ENCODE measurements at regions not wholly inside any gene's neighbourhood (a gene's known extent, or its start where the extent isn't known, plus 50 kb on each side); places are given as distances from the start of the nearest gene placed in this dataset.

DNA sequence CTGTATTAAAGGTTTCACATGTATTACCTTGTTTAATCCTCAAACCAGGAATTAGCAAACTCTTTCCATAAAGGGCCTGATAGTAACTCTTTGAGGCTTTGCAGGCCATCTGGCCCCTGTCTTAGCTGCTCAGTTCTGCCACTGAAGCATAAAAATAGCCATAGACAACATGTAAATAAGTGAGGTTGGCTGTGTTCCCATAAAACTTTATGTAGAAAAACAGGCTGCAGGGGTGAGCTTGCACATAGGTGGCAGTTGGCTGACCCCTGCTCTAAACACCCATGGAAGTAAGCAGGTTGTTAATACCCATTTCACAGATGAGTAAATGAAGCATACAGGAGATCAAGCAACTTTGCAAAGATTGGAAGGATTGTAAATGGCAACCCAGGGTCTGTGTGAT, 1279.2 kb upstream of the AUTS2 start (continued):
- TF ChIP-seq, protein P1, sequence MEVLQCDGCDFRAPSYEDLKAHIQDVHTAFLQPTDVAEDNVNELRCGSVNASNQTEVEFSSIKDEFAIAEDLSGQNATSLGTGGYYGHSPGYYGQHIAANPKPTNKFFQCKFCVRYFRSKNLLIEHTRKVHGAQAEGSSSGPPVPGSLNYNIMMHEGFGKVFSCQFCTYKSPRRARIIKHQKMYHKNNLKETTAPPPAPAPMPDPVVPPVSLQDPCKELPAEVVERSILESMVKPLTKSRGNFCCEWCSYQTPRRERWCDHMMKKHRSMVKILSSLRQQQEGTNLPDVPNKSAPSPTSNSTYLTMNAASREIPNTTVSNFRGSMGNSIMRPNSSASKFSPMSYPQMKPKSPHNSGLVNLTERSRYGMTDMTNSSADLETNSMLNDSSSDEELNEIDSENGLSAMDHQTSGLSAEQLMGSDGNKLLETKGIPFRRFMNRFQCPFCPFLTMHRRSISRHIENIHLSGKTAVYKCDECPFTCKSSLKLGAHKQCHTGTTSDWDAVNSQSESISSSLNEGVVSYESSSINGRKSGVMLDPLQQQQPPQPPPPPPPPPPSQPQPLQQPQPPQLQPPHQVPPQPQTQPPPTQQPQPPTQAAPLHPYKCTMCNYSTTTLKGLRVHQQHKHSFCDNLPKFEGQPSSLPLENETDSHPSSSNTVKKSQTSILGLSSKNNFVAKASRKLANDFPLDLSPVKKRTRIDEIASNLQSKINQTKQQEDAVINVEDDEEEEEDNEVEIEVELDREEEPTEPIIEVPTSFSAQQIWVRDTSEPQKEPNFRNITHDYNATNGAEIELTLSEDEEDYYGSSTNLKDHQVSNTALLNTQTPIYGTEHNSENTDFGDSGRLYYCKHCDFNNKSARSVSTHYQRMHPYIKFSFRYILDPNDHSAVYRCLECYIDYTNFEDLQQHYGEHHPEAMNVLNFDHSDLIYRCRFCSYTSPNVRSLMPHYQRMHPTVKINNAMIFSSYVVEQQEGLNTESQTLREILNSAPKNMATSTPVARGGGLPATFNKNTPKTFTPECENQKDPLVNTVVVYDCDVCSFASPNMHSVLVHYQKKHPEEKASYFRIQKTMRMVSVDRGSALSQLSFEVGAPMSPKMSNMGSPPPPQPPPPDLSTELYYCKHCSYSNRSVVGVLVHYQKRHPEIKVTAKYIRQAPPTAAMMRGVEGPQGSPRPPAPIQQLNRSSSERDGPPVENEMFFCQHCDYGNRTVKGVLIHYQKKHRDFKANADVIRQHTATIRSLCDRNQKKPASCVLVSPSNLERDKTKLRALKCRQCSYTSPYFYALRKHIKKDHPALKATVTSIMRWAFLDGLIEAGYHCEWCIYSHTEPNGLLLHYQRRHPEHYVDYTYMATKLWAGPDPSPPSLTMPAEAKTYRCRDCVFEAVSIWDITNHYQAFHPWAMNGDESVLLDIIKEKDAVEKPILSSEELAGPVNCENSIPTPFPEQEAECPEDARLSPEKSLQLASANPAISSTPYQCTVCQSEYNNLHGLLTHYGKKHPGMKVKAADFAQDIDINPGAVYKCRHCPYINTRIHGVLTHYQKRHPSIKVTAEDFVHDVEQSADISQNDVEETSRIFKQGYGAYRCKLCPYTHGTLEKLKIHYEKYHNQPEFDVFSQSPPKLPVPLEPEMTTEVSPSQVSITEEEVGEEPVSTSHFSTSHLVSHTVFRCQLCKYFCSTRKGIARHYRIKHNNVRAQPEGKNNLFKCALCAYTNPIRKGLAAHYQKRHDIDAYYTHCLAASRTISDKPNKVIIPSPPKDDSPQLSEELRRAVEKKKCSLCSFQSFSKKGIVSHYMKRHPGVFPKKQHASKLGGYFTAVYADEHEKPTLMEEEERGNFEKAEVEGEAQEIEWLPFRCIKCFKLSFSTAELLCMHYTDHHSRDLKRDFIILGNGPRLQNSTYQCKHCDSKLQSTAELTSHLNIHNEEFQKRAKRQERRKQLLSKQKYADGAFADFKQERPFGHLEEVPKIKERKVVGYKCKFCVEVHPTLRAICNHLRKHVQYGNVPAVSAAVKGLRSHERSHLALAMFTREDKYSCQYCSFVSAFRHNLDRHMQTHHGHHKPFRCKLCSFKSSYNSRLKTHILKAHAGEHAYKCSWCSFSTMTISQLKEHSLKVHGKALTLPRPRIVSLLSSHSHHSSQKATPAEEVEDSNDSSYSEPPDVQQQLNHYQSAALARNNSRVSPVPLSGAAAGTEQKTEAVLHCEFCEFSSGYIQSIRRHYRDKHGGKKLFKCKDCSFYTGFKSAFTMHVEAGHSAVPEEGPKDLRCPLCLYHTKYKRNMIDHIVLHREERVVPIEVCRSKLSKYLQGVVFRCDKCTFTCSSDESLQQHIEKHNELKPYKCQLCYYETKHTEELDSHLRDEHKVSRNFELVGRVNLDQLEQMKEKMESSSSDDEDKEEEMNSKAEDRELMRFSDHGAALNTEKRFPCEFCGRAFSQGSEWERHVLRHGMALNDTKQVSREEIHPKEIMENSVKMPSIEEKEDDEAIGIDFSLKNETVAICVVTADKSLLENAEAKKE (CRISPR knock-in tag; IDR thresholded peaks at IDR 0.05) = no peak
- TF ChIP-seq POLR2AphosphoS5 (IDR thresholded peaks at IDR 0.05; ENCODE audit: low read depth) (no peak), ZNF114 (CRISPR knock-in tag; IDR thresholded peaks at IDR 0.05) (no peak), CTCF (conservative IDR thresholded peaks at IDR 0.05; ENCODE audit: low read depth in 2 of 2) (no peak)
- TF ChIP-seq, protein P2, sequence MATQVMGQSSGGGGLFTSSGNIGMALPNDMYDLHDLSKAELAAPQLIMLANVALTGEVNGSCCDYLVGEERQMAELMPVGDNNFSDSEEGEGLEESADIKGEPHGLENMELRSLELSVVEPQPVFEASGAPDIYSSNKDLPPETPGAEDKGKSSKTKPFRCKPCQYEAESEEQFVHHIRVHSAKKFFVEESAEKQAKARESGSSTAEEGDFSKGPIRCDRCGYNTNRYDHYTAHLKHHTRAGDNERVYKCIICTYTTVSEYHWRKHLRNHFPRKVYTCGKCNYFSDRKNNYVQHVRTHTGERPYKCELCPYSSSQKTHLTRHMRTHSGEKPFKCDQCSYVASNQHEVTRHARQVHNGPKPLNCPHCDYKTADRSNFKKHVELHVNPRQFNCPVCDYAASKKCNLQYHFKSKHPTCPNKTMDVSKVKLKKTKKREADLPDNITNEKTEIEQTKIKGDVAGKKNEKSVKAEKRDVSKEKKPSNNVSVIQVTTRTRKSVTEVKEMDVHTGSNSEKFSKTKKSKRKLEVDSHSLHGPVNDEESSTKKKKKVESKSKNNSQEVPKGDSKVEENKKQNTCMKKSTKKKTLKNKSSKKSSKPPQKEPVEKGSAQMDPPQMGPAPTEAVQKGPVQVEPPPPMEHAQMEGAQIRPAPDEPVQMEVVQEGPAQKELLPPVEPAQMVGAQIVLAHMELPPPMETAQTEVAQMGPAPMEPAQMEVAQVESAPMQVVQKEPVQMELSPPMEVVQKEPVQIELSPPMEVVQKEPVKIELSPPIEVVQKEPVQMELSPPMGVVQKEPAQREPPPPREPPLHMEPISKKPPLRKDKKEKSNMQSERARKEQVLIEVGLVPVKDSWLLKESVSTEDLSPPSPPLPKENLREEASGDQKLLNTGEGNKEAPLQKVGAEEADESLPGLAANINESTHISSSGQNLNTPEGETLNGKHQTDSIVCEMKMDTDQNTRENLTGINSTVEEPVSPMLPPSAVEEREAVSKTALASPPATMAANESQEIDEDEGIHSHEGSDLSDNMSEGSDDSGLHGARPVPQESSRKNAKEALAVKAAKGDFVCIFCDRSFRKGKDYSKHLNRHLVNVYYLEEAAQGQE (IDR thresholded peaks at IDR 0.05; ENCODE audit: unreplicated experiment) = no peak
